ENCODE measurements at regions not wholly inside any gene's neighbourhood (a gene's known extent, or its start where the extent isn't known, plus 50 kb on each side); places are given as distances from the start of the nearest gene placed in this dataset.

GRCh38 chr2:43105586-43106558, 120.5 kb downstream of the ZFP36L2 start:
- no peak for DNase-seq

GRCh38 chr2:43104763-43105162, 121.6 kb downstream of the ZFP36L2 start:
- DNase-seq, result no peak

- DNase-seq, result no peak
Measured at GRCh38 chr2:43104106-43104505, 122.3 kb downstream of the ZFP36L2 start.

GRCh38 chr2:43103093-43103404, 123.4 kb downstream of the ZFP36L2 start:
- DNase-seq, result no peak

GRCh38 chr2:43102366-43103092, 123.9 kb downstream of the ZFP36L2 start:
- no peak for DNase-seq

- no peak for DNase-seq
Measured at GRCh38 chr2:43101751-43102150, 124.7 kb downstream of the ZFP36L2 start.

GRCh38 chr2:43100883-43101662, 125.3 kb downstream of the ZFP36L2 start:
- DNase-seq, result no peak

GRCh38 chr2:43100362-43100882, 126.0 kb downstream of the ZFP36L2 start:
- no peak for DNase-seq

GRCh38 chr2:43099797-43100196, 126.6 kb downstream of the ZFP36L2 start:
- no peak for DNase-seq

GRCh38 chr2:43098539-43098938, 127.9 kb downstream of the ZFP36L2 start:
- no peak for DNase-seq

GRCh38 chr2:43097644-43098408, 128.6 kb downstream of the ZFP36L2 start:
- no peak for DNase-seq

- no peak for DNase-seq
Measured at GRCh38 chr2:43095533-43096295, 130.7 kb downstream of the ZFP36L2 start.

- no peak for DNase-seq
Measured at GRCh38 chr2:43092520-43093179, 133.8 kb downstream of the ZFP36L2 start.

GRCh38 chr2:43090317-43090716, 136.1 kb downstream of the ZFP36L2 start:
- no peak for DNase-seq

GRCh38 chr2:43088143-43089073, 138.0 kb downstream of the ZFP36L2 start:
- DNase-seq, result no peak

GRCh38 chr2:43087413-43087812, 139.0 kb downstream of the ZFP36L2 start:
- DNase-seq, result no peak

GRCh38 chr2:43086451-43087221, 139.8 kb downstream of the ZFP36L2 start:
- DNase-seq, result no peak

GRCh38 chr2:43085929-43086328, 140.5 kb downstream of the ZFP36L2 start:
- DNase-seq, result no peak

- DNase-seq, result no peak
Measured at GRCh38 chr2:43085505-43085904, 140.9 kb downstream of the ZFP36L2 start.
